MM.1S (cell line): ENCODE measurements at regions not wholly inside any gene's neighbourhood (a gene's known extent, or its start where the extent isn't known, plus 50 kb on each side); places are given as distances from the start of the nearest gene placed in this dataset.

Source experiments
- DNase-seq: peaks from one replicate; pipeline ENCODE4 v3.0.0-alpha.2; 2015
- H2AFZ ChIP-seq: fragments of 300-600 bp; sonication (generic); 2 replicates; pipeline ENCODE4 v1.6.0; 2016; ENCODE audit warnings: antibody characterized with exemption, low read length
- H3F3A ChIP-seq: fragments of 300-600 bp; sonication (generic); 2 replicates; pipeline ENCODE4 v1.6.1; 2016; ENCODE audit warnings: mild to moderate bottlenecking, antibody characterized with exemption, low read length, moderate library complexity, mixed read lengths; ENCODE audit not compliant: insufficient read depth
- H3K27ac ChIP-seq: fragments of 300-600 bp; sonication (generic); 2 replicates; pipeline ENCODE4 v1.5.1; 2016; ENCODE audit warnings: mild to moderate bottlenecking, low read length
- H3K27me3 ChIP-seq: fragments of 300-600 bp; sonication (generic); replicated peaks from 2 replicates; pipeline ENCODE4 v1.6.0; 2016; ENCODE audit warnings: low read length; ENCODE audit not compliant: insufficient read depth
- H3K36me3 ChIP-seq: fragments of 300-600 bp; sonication (generic); replicated peaks from 2 replicates; pipeline ENCODE4 v1.6.1; 2016; ENCODE audit warnings: mild to moderate bottlenecking, low read length, mixed read lengths; ENCODE audit not compliant: insufficient read depth
- H3K4me1 ChIP-seq: fragments of 300-600 bp; sonication (generic); 2 replicates; pipeline ENCODE4 v1.6.1; 2016; ENCODE audit warnings: low read length, mixed read lengths
- H3K4me2 ChIP-seq: fragments of 300-600 bp; sonication (generic); 2 replicates; pipeline ENCODE4 v1.6.0; 2016; ENCODE audit warnings: low read depth, low read length
- H3K4me3 ChIP-seq: fragments of 300-600 bp; sonication (generic); 2 replicates; pipeline ENCODE4 v1.5.1; 2016; ENCODE audit warnings: low read length, mixed read lengths
- H3K79me2 ChIP-seq: fragments of 300-600 bp; sonication (generic); 2 replicates; pipeline ENCODE4 v1.6.1; 2016; ENCODE audit warnings: mixed run types, low read length, mixed read lengths
- H3K9ac ChIP-seq: fragments of 300-600 bp; sonication (generic); 2 replicates; pipeline ENCODE4 v1.6.1; 2016; ENCODE audit warnings: low read length, mixed read lengths
- H3K9me2 ChIP-seq: fragments of 300-600 bp; sonication (generic); replicated peaks from 2 replicates; pipeline ENCODE4 v1.6.1; 2016; ENCODE audit warnings: mild to moderate bottlenecking, low read length, mixed read lengths; ENCODE audit not compliant: insufficient read depth
- H3K9me3 ChIP-seq: fragments of 300-600 bp; sonication (generic); replicated peaks from 2 replicates; pipeline ENCODE4 v1.6.1; 2016; ENCODE audit warnings: mild to moderate bottlenecking, low read length, mixed read lengths; ENCODE audit not compliant: insufficient read depth
- H4K20me1 ChIP-seq: fragments of 300-600 bp; sonication (generic); 2 replicates; pipeline ENCODE4 v1.6.1; 2016; ENCODE audit warnings: mild to moderate bottlenecking, low read length, moderate library complexity, mixed read lengths; ENCODE audit not compliant: insufficient read depth
- CTCF ChIP-seq: fragments of 300-600 bp; sonication (generic); IDR thresholded peaks from 2 replicates; pipeline ENCODE4 v1.5.1; 2016; ENCODE audit warnings: antibody characterized with exemption, low read length, mixed read lengths
- EZH2 ChIP-seq: fragments of 300-600 bp; sonication (generic); optimal IDR thresholded peaks from 2 replicates; pipeline ENCODE3; 2017; ENCODE audit warnings: low read depth, mild to moderate bottlenecking, antibody characterized with exemption, low read length, mixed read lengths
- EZH2phosphoT487 ChIP-seq: fragments of 300-600 bp; sonication (generic); IDR thresholded peaks from 2 replicates; pipeline ENCODE4 v1.6.1; 2018; ENCODE audit warnings: antibody characterized with exemption, low read length

DNA sequence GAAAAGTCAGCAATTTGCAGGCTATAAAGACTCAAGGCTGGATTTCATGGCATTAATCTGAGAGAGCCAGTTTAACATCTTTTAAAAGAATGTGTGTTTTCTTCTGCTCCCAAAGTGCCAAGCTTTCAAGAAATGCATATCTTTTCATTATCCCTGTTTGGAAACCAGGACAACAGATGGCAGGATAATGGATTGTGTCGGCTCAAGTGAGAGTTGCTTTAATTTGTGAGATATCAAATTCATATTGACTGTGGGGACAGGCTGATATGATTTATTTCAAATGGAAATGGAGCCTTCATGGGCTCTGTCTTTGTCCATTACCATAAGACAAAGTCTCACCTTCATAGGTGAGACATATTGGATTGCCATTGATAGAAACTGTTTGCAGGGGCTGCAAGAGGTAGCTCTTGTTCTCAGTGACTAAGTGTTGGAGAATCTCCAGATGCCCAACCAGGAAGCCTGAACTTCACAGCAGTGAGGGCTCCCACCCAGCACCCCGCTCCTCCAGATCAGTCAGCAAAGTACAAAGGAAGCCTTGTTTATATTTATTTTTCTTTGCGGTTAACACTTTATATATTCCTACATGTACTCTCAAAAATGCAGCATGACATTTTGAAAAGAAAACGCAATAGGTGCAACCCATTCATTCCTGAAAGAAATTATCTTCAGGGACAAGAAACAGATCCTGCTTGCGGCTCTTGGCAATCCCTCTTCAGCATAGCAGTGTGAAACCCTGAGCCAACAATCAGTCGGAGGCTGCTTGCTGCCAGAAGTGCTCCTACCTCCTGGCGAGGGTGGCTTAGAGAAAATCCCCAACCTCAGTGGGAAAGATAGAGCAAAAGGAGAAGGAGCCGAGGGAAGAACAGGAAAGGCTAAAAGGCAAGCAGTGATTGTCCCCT lies 65.8 kb upstream of the ATL2 start:
- Histone ChIP-seq H3K9me2 (no peaks in the 10 kb centered on the region), H2AFZ (no peak overlapping the region), H3K9me3 (no peaks in the 10 kb centered on the region), H3K79me2 (no peaks in the 10 kb centered on the region), H4K20me1 (no peaks in the 10 kb centered on the region), H3K4me1 (0 out of 2 replicates have a peak, but pooled peaks cover 4% of the 10 kb centered on the region), H3F3A (no peaks in the 10 kb centered on the region), H3K4me3 (no peak overlapping the region), H3K27me3 (no peaks in the 10 kb centered on the region), H3K36me3 (no peaks in the 10 kb centered on the region), H3K9ac (no peak overlapping the region), H3K4me2 (no peak overlapping the region), H3K27ac (no peak overlapping the region)
- no peak for DNase-seq
- TF ChIP-seq CTCF (no peak), EZH2phosphoT487 (no peak), EZH2 (no peak)

GRCh38 chr2:38441346-38441745 lies 64.3 kb upstream of the ATL2 start:
- Histone ChIP-seq H3K4me3 (no peak overlapping the region), H3K36me3 (no peaks in the 10 kb centered on the region), H4K20me1 (no peaks in the 10 kb centered on the region), H3K79me2 (no peaks in the 10 kb centered on the region), H3K27ac (no peak overlapping the region), H3K4me2 (no peak overlapping the region), H3K27me3 (no peaks in the 10 kb centered on the region), H3K9ac (no peak overlapping the region), H3F3A (no peaks in the 10 kb centered on the region), H3K9me3 (no peaks in the 10 kb centered on the region), H2AFZ (no peak overlapping the region), H3K9me2 (no peaks in the 10 kb centered on the region), H3K4me1 (0 out of 2 replicates have a peak, but pooled peaks cover 4% of the 10 kb centered on the region)
- no peak for TF ChIP-seq CTCF
- TF ChIP-seq EZH2: no peak
- no peak for TF ChIP-seq EZH2phosphoT487
- DNase-seq: no peak

GRCh38 chr2:38440655-38441054 lies 63.6 kb upstream of the ATL2 start:
- no peaks in the 10 kb centered on the region for H3K79me2 ChIP-seq
- H3K4me3 ChIP-seq: no peak overlapping the region
- no peak for DNase-seq
- no peak overlapping the region for H2AFZ ChIP-seq
- H3K9me2 ChIP-seq: no peaks in the 10 kb centered on the region
- 0 out of 2 replicates have a peak, but pooled peaks cover 4% of the 10 kb centered on the region for H3K4me1 ChIP-seq
- H3K27ac ChIP-seq: no peak overlapping the region
- no peaks in the 10 kb centered on the region for H3F3A ChIP-seq
- no peak for TF ChIP-seq EZH2phosphoT487
- TF ChIP-seq EZH2: no peak
- TF ChIP-seq CTCF: no peak
- H3K9ac ChIP-seq: no peak overlapping the region
- H3K4me2 ChIP-seq: no peak overlapping the region
- H3K36me3 ChIP-seq: no peaks in the 10 kb centered on the region
- no peaks in the 10 kb centered on the region for H3K27me3 ChIP-seq
- H4K20me1 ChIP-seq: no peaks in the 10 kb centered on the region
- no peaks in the 10 kb centered on the region for H3K9me3 ChIP-seq
